NCI-H226 (cell line): ENCODE measurements at regions not wholly inside any gene's neighbourhood (a gene's known extent, or its start where the extent isn't known, plus 50 kb on each side); places are given as distances from the start of the nearest gene placed in this dataset.
"Not testable (repeated sequence)": the region's sequence is repeated elsewhere in the genome, so short reads cannot be mapped to it uniquely, and the experiment has no call there.

Experiments used
- DNase-seq: peaks from one replicate; pipeline ENCODE4 v3.0.0-alpha.2; 2015

- DNase-seq, result not testable (repeated sequence)
These were observed 106.0 kb downstream of the BUD13 start for GRCh38 chr11:116666673-116667249.

DNA sequence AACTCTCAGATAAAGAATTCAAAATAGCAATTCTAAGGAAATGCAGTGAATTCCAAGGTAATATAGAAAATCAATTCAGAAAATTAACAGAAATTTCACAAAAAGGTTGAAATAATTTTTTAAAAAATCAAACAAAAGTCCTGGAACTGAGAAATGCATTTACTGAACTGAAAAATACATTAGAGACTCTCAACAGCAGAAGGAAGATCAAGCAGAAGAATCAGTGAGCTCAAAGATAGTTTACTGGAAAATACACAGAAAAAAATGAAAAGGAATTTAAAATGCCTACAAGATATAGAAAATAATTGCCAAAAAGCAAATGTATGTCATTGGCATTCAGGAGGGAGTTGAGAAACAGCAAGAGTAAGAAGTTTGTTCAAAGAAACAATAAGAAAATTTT lies 107.3 kb downstream of the BUD13 start:
- DNase-seq, result no peak

GRCh38 chr11:116661056-116661455 lies 111.7 kb downstream of the BUD13 start:
- DNase-seq, result no peak

DNA sequence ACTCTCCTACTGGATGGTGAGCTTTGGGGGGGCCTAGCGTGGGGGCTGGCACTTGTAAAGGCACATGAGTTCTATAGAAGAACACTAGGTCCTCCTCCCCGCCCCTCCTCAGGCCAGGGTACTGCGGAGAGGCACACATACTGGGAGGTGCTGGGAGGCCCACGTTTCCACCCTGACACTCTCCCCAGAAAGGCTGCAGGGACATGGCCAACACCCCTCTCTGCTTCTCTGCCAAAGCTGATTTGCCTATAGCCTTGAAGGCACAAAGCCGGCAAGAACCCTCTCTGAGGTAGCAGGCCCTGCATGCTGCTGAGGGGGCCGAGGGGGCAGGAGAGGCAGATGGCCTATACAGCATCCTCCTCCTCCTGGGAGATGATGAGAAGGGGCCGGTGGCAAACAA lies 112.8 kb downstream of the BUD13 start:
- DNase-seq, result no peak

GRCh38 chr11:116658876-116659535 lies 113.8 kb downstream of the BUD13 start:
- DNase-seq, result no peak

DNA sequence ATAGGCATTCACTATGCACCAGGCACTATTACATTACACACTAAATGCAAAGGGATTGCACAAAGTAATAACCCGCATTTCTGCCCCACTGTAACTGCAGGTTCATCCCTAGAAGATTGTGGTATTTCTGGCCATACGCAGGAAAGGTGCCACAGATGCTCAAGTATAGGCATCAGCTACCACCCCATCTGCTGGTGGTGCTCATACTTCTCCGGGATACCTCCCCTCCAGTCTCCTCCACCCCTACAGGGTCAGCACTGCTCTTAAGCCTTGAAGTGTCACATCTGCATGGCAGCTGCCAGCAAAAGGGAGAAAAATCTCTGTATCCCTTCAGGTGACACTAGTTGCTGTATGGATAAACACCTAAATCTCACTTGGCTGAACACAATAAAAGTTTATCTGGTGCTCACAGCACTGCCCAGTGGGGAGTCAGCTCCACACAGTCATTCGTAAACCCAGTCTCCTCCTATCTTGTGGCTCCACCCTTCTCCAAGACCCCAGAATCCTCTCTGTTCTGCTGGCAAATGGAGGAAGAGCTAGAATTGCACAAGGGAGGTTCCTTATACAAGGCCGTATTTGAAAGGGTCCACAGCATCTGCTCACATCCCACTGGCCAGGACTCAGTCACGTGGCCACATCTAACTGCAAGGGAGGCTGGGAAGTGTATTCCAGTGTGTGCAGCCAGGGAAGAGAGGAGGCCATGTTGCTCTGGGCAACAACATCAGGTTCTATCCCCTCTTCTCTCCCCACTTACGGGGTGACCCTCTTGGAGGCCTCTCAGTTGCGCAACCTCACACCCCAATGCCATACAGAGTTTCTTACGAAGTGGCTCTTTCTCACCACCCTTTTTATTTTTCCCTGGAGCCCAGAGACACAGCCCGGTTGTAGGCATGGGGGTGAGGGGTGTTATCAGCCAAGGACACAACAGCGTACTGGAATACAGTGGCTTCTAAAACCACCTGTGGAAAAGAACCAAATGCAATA lies 114.7 kb downstream of the BUD13 start:
- no peak for DNase-seq

DNA sequence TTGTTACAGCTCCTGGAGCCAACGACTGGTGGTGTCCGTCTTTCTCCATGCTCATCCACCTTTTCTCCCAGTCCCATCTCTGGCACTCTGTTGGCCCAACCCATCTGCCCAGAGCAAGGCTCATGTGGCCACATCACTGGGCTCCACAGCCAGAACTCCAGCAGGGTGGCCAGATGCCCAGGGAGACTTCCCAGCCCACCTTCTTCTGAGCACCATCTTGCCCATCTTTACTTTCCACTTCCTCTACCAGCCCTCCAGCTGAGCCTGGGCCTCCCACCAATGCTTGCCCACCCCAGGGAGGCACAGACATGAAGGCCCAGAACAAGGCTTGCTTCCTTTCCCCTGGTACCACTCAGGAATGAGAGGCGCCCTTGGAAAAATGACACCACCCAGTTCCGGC lies 116.8 kb downstream of the BUD13 start:
- DNase-seq, result no peak

DNA sequence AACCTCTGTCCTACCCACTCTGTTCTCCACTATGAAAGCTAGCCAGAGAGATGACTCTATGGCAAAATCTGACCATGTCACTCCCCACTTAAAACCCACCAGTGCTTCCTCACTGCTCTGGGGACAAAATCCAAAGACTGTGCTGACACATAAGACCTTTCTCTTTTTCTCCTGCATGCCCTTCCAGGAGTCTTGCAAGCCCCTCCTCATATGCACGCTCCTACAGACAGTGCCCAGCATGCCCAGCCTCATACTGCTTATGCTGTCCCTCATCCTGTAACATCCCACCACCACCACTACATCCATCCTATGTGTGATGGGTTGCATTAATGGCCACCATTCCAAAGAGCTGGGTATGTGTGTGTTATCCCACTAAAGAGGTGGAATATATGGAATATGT lies 118.3 kb downstream of the BUD13 start:
- DNase-seq, result no peak

DNA sequence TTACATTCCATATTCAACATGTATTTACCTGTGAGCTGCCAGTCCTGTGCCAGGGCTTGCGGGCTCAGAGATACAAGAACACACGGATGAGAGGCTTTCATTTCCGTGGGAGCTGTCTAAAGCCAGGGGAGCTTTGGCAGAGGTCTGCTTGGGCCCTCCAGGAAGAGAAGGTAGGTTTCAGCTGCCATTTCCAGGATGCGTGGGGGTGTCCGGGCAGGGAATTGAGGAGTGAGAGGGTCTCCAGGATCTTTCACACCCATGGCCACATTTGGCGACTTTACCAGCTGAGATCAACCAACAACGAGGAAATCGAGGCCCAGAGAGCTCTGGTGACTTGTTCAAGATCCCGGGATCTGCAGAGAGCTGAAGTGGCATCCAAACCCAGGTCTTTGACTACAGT lies 119.6 kb downstream of the BUD13 start:
- DNase-seq, result no peak

- DNase-seq, result no peak
These were observed 121.0 kb downstream of the BUD13 start for GRCh38 chr11:116651737-116652237.

- DNase-seq, result no peak
These were observed 121.6 kb downstream of the BUD13 start for GRCh38 chr11:116651098-116651736.

GRCh38 chr11:116650052-116650451 lies 122.7 kb downstream of the BUD13 start:
- DNase-seq, result no peak

DNA sequence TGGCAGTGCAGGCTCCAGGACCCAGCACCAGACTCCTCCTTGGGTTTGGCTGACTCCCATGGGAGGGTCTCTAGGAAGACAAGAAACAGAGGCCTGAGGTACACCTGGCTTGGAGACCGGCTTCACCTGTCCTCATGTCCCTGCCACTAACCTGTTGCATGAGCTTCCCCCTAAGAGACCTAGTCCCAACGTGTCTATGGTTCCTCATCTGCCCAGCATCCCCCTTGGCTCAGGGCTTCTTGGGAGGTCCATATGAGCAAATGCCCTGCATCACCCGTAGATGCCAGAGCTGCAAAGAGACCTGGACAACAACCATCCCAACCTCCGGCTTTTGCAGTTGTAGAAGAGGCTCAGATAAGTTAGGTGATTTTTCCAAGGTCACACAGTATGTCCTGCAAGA lies 123.5 kb downstream of the BUD13 start:
- DNase-seq, result no peak

DNA sequence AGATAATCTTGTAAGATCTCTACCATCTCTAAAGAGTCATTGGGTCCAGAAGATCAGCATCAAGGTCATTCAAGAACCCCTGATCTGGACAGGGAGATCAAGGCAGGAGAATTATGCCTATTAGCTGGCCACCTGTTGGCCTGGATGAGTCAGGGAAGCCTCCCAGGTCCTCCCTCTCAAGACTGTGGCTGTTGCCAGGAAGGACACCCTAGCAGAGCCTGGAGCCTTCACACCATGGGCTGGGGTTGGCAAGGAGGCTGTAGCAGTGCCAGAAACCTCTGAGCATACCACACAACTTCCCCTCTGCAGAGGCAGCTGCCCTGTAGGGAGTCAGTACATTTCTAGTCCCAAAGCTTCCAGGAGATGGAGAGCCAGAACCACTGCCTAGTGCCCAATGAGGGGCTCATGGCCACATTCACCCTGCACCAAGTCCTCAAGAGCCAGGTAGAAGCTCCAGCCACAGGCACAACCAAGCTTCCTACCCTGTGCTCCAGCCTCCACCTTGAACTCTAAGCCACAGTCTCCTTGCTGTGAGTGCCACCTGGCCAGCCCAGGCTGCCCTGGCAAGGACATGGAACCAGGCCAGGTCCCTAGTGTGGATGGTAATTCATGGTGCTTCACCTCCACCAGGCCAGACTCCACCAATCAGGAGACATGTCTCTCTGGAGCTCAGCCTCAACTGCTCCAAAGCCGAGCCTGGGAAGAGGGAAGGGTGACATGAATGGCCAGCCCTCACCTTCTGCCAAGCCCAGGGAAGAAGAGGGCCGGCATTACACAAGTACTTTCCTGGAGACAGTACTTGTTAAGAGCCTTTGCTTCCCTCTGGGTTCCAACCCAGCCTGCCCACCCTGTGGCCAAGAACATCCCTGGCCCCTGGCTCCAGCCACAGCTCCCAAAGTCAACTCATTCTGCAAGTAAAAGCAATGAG lies 124.3 kb downstream of the BUD13 start:
- no peak for DNase-seq

DNA sequence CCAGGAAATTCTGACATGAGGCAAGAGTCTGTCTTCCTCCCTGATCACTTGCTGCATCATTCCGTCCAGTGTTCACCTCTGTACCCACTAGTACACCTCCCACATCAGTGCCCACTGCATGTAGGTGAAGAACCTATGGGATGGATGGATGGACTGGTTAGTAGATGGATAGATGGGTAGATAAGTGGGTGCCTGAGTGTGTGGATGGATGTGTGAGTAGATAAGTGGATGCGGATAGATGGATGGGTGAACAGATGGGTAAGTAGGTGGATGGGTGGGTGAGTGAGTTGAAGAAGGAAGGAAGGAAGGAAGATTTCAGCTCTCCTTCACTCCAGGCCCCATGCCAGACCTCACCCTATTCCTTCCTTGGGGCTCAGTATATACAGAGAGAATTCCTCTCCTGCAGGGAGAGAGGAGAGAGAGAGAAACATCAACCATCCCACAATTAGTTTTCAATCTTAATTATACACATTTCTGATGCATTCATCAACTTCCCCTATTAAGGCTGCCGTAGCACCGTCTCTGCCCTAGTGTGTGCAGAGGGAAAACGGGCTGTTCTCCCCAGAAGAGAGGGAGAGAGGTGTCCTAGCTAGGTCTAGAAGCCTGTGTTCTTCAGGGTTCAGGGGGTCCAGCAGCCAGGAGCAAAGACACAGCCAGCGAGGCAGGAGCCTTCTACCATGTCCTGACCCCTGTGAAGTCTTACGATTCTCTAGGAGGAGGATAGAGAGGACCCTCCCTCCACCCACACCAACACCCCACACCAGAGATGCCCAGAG lies 125.3 kb downstream of the BUD13 start:
- no peak for DNase-seq

- no peak for DNase-seq
These were observed 126.6 kb downstream of the BUD13 start for GRCh38 chr11:116646191-116646590.

GRCh38 chr11:116644941-116645305 lies 127.9 kb downstream of the BUD13 start:
- DNase-seq, result no peak

DNA sequence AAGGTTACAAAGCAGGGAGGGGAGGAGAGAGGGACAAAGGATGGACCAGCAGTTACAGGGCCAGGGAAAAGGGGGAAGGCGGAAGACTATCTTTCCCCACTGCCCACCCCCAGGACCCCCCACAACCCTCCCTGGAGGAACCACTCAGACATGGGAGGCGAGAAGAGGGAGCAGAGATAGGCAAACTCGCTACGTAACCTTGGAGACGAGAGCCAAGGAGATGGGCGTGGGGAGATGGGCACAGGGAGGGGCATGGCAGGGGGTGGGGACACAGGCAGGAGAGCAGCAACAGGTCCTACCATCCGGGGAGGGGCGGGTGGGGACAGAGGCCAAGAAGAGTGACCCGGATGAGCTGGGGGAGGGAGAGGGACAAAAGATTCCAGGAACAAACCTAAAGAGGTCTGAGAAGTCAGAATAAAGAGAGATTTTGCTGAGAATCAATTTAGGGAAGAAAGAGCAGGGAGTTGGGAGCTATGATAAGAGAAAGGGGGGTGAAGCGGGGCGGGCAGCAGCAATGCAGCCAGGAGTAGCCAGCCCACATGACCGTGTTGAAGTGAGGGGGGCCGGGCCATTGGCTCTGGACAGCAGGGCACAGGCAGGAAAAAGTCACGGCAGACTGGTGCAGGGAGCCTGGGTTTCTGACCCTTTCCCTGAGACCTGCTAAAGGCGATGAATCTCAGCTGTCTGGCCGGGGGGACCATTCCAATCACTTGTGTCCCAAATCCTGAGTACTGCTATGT lies 128.4 kb downstream of the BUD13 start:
- no peak for DNase-seq

DNA sequence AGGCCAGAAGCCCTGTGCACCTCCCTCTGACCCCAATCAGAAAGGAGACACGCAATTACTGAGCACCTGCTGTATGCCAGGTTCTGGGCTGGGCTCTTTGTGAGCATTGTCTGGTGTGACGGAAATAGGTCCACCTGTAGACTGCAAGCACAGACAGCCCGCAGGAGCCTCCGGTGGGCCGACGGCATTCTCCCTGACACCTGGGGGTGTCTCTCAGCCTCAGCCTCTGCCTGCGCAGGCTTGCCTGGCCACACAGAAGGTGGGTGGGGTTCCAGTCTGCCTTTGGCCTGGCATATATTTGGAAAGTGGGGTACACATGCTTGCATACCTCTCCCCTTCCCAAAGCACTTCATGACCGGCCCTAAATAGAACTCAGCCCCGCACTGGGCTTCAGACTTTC lies 129.3 kb downstream of the BUD13 start:
- no peak for DNase-seq

DNA sequence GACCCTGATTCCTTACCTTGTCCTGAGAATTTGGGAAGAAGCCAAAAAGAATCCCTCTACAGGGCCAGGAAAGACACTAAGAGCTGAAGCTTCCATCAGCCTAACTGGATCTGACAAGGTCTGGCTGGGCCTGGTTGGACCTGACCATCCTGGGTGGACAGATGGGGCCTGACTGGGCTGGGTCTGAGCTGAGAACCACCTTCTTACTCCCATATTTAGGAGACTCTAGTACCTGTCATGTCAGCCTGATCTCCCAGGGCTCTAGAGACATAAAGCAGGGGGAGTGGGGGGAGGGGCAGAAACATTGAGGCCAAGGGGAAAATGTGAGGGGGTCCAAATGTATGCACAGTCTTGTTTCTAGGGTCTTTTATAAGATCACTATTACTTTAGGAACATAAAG lies 129.9 kb downstream of the BUD13 start:
- no peak for DNase-seq

- no peak for DNase-seq
These were observed 130.3 kb downstream of the BUD13 start for GRCh38 chr11:116642481-116642880.
